GM12878 (cell line): ENCODE measurements at regions not wholly inside any gene's neighbourhood (a gene's known extent, or its start where the extent isn't known, plus 50 kb on each side); places are given as distances from the start of the nearest gene placed in this dataset.

Experiments used
- ATF7 ChIP-seq: fragments of 450-650 bp; IDR thresholded peaks from 2 replicates; pipeline ENCODE4 v1.6.1; 2016; ENCODE audit warnings: low read depth, mild to moderate bottlenecking
- E4F1 ChIP-seq: fragments of 450-650 bp; IDR thresholded peaks from 2 replicates; pipeline ENCODE4 v1.6.1; 2018; ENCODE audit warnings: borderline replicate concordance, mild to moderate bottlenecking; ENCODE audit not compliant: partially characterized antibody
- ETV6 ChIP-seq, 2 experiments: fragments of 450-650 bp in 1 of 2; IDR thresholded peaks in 1 of 2; conservative IDR thresholded peaks in 1 of 2; 2 replicates each; pipeline ENCODE4 v1.6.1; 2014; ENCODE audit warnings: antibody characterized with exemption in 1 of 2, borderline replicate concordance in 1 of 2, low read depth in 1 of 2, mild to moderate bottlenecking in 1 of 2, moderate library complexity in 1 of 2
- GABPA ChIP-seq: IDR thresholded peaks from 2 replicates; pipeline ENCODE4 v1.6.1; 2014; ENCODE audit warnings: antibody characterized with exemption, low read depth, mild to moderate bottlenecking, inconsistent platforms
- HSF1 ChIP-seq: fragments of 150-350 bp; IDR thresholded peaks from 2 replicates; pipeline ENCODE4 v1.6.1; 2014; ENCODE audit warnings: mild to moderate bottlenecking, low read depth, low read length
- KLF5 ChIP-seq: fragments of 450-650 bp; IDR thresholded peaks from 2 replicates; pipeline ENCODE4 v1.6.1; 2014; ENCODE audit warnings: mild to moderate bottlenecking; ENCODE audit not compliant: partially characterized antibody
- MTA2 ChIP-seq: fragments of 450-650 bp; IDR thresholded peaks from 2 replicates; pipeline ENCODE4 v1.6.1; 2016; ENCODE audit warnings: low read depth, mild to moderate bottlenecking, moderate library complexity
- MYB ChIP-seq: fragments of 150-350 bp; IDR thresholded peaks from 2 replicates; pipeline ENCODE4 v1.6.1; 2014; ENCODE audit warnings: mild to moderate bottlenecking, low read depth, low read length, borderline replicate concordance
- NBN ChIP-seq: fragments of 450-650 bp; IDR thresholded peaks from 2 replicates; pipeline ENCODE4 v1.6.1; 2016
- NFXL1 ChIP-seq: fragments of 450-650 bp; IDR thresholded peaks from 2 replicates; pipeline ENCODE4 v1.6.1; 2017; ENCODE audit warnings: antibody characterized with exemption, mild to moderate bottlenecking, borderline replicate concordance
- PBX3 ChIP-seq: IDR thresholded peaks from 2 replicates; pipeline ENCODE4 v1.6.1; 2011; ENCODE audit warnings: mild to moderate bottlenecking, low read depth, low read length, moderate library complexity; ENCODE audit not compliant: insufficient replicate concordance
- POU2F2 ChIP-seq: IDR thresholded peaks from 3 replicates; pipeline ENCODE4 v1.6.1; 2011; ENCODE audit warnings: low read depth, mild to moderate bottlenecking, low read length, borderline replicate concordance
- RUNX3 ChIP-seq: IDR thresholded peaks from 2 replicates; pipeline ENCODE4 v1.6.1; 2012; ENCODE audit warnings: low read length, inconsistent platforms
- SREBF1 ChIP-seq: IDR thresholded peaks from 2 replicates; pipeline ENCODE4 v1.6.1; 2012; ENCODE audit warnings: mild to moderate bottlenecking, low read length
- TCF3 ChIP-seq: IDR thresholded peaks from 2 replicates; pipeline ENCODE4 v1.6.1; 2012; ENCODE audit warnings: low read depth, mild to moderate bottlenecking, low read length, borderline replicate concordance; ENCODE audit not compliant: insufficient read depth
- ZNF592 ChIP-seq: fragments of 450-650 bp; IDR thresholded peaks from 2 replicates; pipeline ENCODE4 v1.6.1; 2017; ENCODE audit warnings: mild to moderate bottlenecking, moderate library complexity

DNA sequence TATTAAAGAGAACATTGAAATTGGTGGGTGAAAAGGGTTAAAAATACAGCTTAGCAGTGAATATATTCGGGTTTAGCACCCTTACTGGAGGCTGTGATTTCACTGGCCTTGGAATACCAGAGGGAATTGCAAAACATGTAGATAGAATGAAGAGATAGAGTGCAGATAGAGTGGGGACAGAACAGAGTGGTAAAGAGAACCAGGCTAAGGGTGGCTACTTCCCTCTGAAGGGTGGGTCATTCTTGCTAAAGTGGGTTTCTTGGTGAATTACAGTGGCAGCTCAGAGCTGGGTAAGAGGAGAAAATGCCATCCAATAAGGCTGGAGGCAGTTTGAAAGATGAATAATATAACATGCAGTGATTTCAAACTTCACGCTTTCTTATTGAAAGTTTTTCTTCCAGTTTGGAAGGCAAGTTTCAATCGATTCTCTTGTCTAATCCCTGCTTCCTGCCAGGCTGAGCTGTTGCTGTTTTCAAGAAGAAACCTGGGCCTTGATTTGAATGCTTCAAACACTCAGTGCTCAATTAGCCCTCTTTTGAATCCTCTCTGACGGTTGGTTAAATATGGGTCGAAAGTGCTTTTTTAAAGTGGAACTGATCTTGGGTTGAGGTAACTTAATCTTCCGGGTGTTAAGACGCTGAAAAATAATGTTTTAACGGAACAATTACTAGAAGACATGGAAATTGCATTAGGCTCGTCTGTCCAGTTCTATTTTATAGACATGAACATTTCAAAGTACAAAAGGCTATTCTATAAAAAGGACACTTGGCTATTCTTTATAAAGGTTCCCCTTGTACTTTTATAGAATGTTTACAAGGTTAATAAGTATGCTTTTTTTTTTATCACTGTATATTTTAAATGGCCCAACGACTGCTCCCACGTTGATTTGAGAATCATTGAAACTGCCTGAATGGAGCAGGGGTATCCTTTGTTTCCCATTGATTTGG is 203.3 kb downstream of the BCAS1 start (continued):
- TF ChIP-seq HSF1 (no peak), MYB (0 out of 2 replicates have a peak, but pooled peaks have one; percentile 43), ETV6 (conservative IDR thresholded peaks at IDR 0.05 in 1 of 2, IDR thresholded peaks at IDR 0.05 in 1 of 2; ENCODE audit: borderline replicate concordance in 1 of 2, low read depth in 1 of 2) (peak in 1 of 2 experiments; percentile 98; a peak in 1 of 4 replicates), NBN (peak; percentile 21; the same call in 1 of the 2 replicates), POU2F2 (no peak), SREBF1 (no peak), ZNF592 (no peak), E4F1 (no peak), KLF5 (no peak), RUNX3 (peak; percentile 58; the same call in 1 of the 2 replicates), PBX3 (no peak), MTA2 (no peak), ATF7 (peak; percentile 21; the same call in 1 of the 2 replicates), TCF3 (no peak), GABPA (no peak), NFXL1 (no peak; the same call in 1 of the 2 replicates)
